ENCODE measurements at regions not wholly inside any gene's neighbourhood (a gene's known extent, or its start where the extent isn't known, plus 50 kb on each side); places are given as distances from the start of the nearest gene placed in this dataset.

DNA sequence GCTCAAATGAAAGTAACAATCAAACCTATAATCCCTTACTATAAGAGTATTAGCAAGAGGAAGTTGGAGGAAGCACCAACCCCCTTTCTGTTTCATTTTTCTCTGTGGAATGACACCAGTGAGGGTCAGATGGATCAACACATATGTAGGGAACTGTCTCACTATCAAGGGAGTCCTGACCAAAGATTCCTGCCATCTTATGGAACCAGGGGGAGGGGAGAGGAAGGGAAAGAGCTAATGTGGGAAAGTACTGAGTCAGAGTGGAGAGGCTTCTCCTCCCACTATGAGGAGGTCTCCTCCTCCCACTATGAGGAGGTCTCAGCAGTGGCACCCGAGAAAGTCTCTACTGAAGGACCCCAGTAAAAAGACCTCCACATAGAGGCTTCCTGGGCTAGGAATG is 73.3 kb upstream of the PCSK1 start:
- TF ChIP-seq, protein P1, sequence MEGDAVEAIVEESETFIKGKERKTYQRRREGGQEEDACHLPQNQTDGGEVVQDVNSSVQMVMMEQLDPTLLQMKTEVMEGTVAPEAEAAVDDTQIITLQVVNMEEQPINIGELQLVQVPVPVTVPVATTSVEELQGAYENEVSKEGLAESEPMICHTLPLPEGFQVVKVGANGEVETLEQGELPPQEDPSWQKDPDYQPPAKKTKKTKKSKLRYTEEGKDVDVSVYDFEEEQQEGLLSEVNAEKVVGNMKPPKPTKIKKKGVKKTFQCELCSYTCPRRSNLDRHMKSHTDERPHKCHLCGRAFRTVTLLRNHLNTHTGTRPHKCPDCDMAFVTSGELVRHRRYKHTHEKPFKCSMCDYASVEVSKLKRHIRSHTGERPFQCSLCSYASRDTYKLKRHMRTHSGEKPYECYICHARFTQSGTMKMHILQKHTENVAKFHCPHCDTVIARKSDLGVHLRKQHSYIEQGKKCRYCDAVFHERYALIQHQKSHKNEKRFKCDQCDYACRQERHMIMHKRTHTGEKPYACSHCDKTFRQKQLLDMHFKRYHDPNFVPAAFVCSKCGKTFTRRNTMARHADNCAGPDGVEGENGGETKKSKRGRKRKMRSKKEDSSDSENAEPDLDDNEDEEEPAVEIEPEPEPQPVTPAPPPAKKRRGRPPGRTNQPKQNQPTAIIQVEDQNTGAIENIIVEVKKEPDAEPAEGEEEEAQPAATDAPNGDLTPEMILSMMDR (conservative IDR thresholded peaks at IDR 0.05 in 1 of 2, IDR thresholded peaks at IDR 0.05 in 1 of 2; ENCODE audit: extremely low read depth in 1 of 2, insufficient read depth in 1 of 2, low read depth in 1 of 2, low read length in 2 of 2): no peak
- TF ChIP-seq EZH2 (IDR thresholded peaks at IDR 0.05; ENCODE audit: borderline replicate concordance, low read length): no peak

Data from mammary epithelial cell (primary cell).